GM20000 (cell line): ENCODE measurements at regions not wholly inside any gene's neighbourhood (a gene's known extent, or its start where the extent isn't known, plus 50 kb on each side); places are given as distances from the start of the nearest gene placed in this dataset.

Experiments
- DNase-seq: peaks from one replicate; pipeline ENCODE4 v3.0.0; 2012; ENCODE audit warnings: low spot score
- CTCF ChIP-seq: IDR thresholded peaks from 2 replicates; pipeline ENCODE4 v1.5.1; 2012; ENCODE audit warnings: mild to moderate bottlenecking, control low read depth; ENCODE audit errors: extremely low read depth, missing control alignments

DNA sequence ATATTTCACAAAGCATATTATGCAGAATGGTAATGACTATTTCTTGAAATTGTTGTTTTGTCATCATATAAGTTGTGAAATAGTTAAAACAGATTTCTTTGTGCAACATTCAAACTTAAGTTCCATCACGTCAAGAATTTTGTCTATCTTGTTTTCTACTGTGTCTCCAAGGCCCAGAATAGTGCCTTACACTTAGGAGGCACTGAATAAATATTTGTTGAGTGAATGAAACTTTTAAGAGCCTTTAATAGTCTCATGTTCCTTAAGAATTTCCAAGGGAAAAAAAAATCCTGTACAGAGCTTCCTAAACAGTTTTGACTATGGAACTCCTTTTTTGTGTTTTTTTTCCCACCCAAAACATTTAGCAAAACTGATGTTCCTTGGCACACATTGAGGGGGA lies 50.8 kb upstream of the TNFSF18 start:
- no peak for DNase-seq
- no peak for TF ChIP-seq CTCF

DNA sequence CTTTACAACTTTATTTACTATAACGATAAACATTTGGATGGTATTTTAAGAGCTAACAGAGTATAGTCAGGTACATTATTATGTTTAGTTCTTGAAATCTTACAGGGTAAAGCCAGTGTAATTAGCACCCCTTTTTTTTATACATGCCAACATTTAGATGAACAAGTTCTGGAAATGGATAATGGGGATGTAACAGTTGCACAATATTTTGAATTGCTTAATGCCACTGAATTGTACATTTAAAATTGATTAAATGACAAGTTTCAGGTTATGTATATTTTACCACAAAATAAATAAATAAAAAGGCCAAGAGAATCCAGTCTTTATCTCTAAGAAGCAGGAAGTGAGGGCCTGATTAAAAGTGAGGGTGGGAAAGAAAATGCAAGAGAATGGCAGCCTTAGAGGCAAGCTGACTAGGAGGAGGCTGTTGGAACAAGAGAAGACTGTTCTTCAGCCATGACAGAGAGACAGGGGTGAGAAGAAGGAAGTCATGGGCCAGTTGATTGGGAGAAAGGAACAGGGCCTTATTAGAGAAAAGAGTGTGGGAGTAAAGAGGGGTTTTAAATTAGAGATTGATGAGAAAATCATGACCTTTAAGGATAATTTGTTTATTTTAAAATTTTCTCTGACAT lies 49.9 kb upstream of the TNFSF18 start:
- TF ChIP-seq CTCF, result no peak
- no peak for DNase-seq
